HG03378 (cell line): ENCODE measurements at regions not wholly inside any gene's neighbourhood (a gene's known extent, or its start where the extent isn't known, plus 50 kb on each side); places are given as distances from the start of the nearest gene placed in this dataset.
"Not testable (repeated sequence)": the region's sequence is repeated elsewhere in the genome, so short reads cannot be mapped to it uniquely, and the experiment has no call there.

Experiments
- ATAC-seq: cut with Tn5 transposase; IDR thresholded peaks from one replicate; pipeline ENCODE4 v1.9.1; 2021; ENCODE audit warnings: mild to moderate bottlenecking, moderate library complexity; ENCODE audit not compliant: unreplicated experiment

DNA sequence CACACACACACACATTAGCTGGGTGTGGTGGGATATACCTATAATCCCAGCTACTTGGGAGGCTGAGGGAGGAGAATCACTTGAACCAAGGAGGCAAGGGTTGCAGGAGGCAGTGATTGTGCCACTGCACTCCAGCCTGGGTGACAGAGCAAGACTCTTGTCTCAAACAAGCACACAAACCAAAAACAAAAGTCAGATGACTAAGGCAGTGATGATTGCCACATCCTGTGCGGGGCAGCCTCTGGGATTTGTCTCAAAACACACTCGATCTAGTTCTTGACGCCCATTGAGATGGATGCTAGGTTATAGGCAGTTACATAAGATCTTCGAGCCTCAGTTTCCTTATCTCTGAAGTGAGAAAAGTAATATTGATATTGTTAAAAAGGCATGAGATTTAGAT is 57.8 kb upstream of the NBPF8 start:
- ATAC-seq = not testable (repeated sequence)

DNA sequence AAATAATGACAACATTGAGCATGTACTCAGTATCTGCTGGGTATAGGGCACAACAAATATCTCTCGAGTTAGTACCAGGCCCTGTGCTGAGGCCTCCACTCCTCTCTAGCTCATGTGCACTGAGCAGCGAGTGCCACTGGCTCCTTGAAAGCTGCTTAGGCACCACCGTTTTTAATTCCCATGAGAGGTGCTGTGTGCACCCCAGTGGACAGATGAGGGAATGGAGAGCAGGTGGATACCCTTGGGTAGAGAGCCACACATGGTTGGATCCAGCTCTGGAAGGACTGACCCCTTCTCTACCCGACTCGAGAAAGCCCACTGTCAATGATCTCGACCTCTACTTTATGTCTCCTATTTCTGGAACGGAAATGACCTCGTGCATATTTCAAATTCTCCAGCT is 58.7 kb upstream of the NBPF8 start:
- ATAC-seq = not testable (repeated sequence)

DNA sequence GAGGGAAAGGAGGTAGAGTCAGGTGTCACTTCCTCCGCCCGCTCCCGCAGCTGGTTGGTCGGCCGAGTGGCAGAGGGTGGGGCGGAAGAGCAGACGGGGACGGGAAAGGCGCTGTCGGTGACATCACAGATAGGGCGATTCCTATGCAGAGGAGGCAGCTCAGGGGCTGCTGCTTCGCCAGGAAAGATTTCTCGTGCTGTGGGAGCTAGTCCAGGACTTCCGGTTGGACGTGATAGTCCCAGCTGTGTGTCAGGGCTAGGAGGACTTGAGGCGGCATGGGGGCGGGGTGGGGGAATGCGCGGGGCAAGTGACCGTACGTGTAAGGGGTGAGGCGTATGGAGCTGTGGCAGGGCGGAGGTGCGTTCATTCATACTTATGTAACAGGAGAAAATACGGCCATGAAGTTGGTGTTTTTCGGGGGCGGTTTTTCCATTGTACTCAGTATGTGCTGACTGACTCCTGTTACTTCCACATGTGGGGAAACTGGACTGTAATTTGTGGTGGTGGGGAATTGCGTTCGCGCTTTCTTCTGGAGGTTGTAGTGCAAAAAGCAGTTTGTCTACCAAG is 60.1 kb upstream of the NBPF8 start:
- ATAC-seq = peak; percentile 90

DNA sequence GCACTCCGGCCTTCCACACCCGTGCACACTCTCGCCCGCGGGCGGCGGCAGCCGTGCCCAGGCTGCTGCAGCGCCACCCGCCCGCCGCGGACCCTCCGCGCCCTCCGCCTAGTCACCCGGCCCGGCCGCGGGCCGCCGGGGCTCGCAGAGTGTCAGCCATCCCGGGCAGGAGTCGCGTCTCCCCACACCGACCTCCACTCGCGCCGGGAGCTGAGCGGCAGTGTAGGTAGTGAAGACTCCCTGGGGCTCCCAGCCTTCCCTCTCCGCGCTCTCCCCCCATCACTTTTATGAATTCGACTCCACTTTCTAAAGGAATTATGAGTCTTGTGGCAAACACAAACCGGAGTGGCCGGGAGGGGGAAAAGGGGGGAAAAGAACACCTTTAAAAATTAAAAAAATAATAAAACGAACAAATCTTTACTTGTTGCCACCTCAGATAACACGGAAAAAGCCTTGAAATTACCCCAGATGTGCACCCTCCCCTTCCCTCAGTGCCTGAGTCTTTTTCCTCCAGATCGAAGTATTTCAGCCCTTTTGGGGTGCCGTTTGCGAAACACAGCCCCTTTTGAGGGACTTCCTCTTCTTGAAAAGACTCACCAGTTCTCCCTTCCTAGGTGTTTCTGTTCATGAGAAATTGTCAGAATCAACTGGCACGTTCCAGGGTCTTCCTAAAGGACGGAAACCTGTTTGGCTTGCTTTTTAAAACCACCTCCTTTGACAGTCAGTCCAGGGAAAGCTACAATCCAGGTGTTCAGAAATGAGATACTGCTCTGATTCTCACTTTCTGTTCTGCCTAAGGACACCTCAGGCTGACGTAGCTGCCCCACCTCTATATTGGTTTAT is 72.4 kb upstream of the NBPF8 start:
- not testable (repeated sequence) for ATAC-seq

DNA sequence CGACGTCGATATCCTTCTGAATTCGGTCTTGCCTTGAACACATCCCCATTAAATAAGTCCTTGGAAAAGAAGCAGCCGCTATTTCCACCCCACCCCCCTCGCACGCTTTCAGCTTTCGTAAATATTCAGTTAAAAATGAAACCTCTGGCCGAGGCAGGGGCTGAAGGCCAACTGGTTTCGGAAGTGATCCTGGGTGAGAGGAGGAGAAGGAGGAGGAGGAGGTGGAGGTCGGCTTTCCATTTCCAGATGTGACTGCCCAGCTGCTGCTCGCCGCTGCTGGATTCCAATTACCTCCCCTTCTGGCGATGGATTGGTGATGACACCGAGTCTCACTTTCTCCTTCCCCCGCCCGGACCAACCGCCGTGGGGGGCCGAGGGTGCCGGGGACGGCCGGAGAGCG is 73.1 kb upstream of the NBPF8 start:
- ATAC-seq = not testable (repeated sequence)

DNA sequence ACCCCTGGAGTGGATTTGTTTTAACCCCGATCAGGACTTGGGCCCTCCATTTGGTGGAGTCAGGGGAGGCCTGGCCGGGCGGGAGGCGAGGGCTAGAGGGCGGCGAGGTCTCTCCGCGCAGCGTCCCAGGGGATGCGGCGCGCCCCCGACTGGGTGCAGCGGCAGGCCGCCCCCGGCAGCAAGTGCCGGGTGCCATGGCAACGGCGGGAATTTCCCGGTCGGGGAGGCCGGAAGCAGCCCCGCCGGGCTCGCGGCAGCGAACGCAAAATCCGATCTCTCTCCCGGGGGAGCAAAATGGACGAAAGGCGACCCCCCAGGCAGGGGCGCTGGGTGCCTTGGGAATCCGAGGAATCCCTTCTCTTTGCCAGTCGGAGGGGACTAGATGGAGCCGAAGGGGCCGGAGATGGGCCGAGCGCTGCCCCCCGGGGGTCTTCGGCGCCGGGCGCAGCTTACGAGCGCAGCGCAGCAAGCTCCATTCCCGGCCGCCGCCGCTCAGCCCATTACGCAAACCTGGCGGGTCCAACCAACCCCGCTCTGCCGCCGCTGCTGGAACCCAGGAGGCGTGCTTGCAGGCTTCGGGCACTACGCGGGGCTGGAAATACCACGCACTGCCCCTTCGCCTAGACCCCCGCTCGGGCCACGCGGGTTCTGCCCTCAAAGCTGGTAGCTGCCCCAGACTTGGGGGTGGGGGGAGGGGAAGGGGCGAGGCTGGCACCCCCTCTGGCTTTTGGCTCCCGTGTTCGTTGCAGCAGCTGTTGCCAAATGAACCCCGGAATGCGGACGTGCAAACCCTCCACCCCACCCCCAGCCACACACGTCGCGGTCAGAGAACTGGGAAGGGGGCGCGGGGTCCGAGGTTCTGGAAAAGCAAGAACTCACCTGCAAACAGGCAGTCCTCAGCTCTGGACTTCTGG is 73.7 kb upstream of the NBPF8 start:
- ATAC-seq = not testable (repeated sequence)

DNA sequence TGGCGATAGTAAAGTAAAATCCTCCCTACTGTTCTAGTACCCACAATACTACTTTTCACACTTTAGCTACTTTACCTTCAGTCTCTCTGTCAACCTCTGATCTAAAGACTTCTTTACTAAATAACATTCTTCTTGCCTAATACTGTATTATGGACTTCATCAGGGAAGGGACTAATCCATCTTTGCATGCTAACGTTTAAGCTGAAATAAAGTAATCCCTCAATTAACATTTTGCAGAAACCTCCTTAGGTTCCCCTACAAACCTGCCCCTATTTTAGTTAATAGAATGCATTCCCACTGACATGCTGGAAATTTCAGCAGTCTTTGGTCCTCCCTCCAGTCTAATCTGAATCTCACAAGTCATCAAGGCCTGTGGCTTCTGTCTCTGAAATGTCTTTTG is 99.1 kb upstream of the NBPF8 start:
- not testable (repeated sequence) for ATAC-seq

DNA sequence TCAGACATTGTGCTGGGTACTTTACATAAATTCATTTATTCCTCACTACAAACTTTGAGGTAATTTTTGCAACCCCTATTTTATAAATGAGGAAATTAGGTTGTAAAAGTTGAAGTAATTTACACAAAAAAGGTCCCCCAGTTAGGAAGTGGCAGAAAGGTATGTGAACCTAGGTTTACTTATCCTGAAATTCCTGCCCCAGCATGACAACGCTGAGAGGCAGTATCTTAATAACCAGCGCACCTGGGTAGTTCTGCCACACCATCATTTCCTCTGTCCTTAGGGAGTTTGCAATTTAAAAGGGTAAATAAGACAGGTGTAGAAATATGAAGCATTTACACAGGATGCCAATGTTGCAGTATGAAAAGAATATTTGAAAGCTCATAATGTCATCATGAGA is 102.9 kb upstream of the NBPF8 start:
- ATAC-seq = not testable (repeated sequence)

DNA sequence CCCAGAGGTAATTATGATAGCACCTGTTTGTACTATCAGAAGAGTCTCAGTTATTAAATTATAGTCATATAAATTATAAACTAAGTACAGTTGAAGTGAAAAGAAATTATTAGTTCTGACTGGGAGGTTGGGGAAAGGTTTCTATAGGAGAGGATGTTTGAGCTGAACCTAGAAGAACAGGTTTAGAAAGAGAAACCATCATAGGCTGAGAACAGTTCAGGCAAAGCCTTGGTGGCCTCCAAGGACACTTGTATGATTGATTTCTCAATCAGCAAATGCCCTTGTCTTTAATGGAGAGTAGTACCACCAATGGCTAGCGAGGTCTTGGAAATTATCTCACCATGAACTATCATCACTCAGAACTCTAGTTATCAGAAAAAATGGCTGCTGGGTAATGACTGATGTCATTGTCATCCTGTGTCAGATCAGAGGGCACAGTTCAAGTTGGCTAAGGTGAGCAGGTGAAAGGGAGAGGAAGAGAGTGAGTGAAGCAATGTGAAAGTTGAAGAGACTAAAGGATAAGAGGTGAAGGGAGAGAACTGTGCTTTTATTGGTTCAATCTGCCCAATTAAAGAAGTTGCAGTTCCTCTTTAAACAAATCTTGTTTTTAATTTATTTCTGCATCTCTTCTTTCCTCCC is 105.8 kb upstream of the NBPF8 start:
- not testable (repeated sequence) for ATAC-seq

DNA sequence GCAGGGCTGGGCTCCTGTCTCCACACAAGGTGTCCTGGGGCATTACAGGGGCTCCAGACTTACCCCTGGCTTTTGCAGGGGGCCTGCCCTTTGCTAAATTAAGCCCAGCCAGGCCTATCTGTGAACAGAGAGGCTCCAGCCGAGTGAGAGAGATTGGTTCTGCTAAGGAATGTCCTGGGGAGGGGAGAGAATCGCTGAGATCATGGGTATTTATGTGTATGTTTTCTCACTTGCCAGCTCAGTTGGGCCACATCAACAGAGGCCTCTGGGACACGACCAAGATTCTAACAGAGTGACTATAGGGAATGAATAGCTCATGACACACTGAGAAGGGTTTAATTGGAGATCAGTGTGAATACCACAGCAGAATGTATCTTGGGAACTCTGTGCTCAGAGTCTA is 109.8 kb upstream of the NBPF8 start:
- ATAC-seq = not testable (repeated sequence)

DNA sequence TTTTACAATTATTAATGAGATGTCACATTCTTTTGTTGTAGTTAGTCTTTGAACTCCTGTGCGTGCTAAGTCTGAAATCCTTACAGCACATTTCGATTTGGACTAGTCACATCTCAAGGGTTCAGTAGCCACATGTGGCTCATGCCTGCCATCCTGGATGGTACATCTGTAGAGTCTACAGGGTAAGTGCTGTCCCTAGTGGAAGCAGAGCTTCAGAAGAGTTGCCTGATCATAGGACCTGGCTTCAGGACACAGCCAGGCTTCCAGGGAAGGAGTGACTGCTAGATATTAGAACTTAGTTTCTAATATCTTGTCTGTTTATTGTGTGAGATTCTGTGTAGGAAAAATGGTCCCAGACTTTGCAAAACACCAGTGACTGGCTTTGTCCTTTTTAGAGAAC is 110.5 kb upstream of the NBPF8 start:
- not testable (repeated sequence) for ATAC-seq

DNA sequence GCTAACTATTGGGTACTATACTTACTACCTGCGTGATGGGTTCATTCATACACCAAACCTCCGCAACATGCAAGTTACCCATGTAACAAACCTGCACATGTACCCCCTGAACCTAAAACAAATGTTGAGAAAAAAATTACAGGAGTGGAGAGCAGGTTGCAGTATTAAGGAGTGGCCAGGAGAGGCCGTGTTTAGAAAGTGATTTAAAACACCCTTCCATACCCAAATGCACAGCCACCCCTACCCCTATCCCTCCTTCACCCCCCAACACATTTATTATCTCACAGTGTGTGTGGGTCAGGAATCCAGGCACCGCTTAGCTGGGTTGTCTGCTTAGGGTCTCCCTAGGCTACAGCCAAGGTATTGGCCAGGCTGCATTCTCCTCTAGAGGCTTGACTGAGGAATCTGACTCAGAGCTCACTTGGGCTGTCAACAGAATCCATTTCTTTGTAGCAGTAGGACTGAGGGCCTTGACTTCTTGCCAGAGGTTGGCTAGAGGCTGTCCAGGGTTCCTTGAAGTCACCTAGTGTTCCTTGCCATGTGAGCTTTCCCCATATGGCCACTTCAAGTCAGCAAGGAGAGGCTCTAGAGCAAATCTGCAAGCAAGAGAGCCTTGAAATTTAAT is 115.3 kb upstream of the NBPF8 start:
- ATAC-seq = not testable (repeated sequence)

DNA sequence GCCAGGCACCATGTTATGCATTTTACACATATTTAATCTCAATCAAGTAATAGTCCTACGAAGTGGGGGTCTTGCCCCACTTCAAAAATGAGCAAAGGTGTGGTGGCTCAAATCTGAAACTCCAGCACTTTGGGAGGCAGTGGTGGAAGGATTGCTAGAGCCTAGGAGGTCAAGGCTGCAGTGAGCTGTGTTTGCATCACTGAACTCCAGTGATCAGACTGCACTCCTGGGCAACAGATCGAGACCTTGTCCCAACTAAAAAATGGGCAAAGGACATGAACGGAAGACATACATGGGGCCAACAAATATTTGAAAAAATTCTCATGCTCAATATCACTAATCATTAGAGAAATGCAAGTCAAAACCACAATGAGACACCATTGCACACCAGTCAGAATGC is 116.3 kb upstream of the NBPF8 start:
- ATAC-seq = not testable (repeated sequence)

DNA sequence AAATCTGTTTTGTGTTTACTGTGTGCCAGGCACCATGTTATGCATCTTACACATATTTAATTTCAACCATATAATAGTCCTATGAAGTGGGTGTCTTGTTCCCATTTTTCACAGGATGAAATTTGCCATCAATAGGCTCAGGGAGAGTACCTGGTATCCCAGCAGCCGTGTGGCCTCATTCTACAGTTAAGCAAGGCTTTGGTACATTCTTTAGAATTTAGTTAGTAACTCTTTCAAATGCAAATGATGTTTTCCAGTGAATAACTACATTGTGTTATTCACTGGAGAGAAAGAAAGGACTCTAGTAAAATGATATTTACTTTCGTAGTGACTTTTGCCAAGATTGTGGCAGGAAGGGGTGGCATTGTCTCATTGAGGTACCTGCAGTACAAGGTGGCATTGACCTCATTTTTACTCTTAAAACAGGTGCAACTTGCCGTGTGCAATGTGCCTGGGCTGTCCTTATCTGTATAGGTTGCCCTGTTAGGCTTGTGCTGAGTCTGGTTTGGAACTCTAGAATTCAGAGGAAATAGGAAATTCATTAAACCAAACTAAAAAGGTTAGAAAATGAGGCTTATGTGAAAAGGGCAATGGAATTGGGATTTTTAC is 117.4 kb upstream of the NBPF8 start:
- ATAC-seq = not testable (repeated sequence)

DNA sequence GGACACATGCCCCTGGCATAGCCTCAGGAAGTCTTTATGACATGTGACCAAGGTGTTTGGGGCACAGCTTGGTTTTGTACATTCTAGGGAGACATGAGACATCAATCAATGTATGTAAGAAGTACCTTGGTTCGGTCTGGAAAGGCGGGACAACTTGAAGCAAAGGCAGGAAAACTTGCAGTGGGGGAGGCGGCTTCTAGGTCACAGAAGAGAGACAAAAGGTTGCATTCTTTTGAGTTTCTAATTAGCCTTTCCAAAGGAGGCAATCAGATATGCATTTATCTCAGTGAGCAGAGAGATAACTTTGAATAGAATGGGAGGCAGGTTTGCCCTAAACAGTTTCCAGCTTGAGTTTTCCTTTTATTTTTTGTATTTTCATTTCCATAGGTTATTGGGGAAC is 113.8 kb upstream of the SEC22B start:
- not testable (repeated sequence) for ATAC-seq

DNA sequence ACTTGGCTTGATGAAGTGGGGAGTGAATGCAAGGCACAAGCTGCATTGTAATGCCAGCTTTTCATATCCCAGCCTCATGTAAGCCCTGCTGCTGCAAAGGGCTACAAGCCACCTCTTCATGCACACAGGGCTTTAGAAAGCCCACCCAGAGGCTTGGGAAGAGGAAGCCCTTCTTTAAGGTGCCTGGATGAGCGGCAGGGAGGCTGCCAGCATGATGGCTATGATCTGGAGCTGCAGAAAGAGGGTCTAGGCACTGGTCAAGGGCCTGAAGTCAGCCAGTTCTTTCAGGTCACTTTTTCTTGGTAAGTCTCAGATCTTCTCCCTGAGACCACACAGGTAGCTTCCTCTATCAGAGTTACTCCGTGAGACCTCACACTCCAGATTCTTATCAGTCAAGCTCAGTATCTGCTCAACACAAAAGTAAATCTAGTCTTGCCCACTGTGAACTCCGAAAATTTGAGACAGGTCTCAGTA is 113.3 kb upstream of the SEC22B start:
- ATAC-seq = not testable (repeated sequence)

DNA sequence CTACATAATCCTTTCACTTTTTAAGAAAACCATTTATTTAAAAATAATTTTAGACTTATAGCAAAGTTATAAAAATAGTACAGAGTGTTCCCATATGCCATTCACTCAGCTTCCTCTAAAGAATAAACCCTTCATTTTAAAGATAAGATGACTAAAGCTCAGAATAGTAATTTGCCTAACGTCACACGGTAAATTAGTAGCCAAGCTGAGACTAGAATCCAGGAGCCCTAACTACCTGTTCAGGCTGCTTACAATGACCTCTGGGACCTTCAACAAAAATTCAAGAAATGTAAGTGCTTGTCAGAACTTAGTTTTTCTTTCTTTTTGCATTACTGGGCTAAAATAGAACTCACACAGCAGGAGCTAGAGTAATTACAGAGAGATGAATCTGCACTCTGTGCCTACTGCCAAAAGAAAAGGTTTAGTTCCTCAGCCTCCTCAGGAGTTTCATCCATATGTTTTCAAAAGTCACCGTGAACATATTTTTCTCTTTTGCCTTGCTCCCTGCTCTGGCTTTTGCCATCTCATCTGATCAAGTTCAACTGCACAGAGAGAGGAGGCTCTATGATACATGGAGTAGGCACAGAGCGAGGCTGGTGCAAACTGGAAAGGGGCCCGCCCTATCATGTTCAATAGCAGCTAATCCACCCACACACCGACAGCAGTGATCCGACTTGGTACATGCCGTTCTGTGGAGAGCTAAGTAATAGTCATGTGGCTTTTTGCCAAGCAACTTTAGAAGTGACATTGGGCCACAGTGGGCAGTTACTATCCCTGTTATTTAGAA is 112.7 kb upstream of the SEC22B start:
- not testable (repeated sequence) for ATAC-seq

DNA sequence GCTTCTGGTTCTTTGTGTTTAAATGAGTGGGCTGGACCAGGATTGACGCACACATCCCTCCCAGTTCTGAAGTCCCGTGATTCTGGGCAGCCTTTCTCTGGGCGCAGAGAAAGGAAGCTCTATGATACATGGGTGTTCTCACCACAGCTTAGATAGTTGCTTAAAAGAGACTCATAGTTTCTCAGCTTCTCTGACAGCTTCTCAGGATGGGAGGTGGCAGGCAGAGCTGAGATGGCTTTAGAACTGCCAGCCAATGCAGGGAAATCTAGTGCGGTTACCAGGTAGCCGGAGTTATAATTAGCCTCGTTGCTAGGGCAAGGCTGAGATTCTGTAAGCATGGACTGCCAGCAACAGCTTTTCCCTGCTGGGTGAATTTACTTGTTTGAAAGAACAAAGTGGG is 111.8 kb upstream of the SEC22B start:
- ATAC-seq = not testable (repeated sequence)
